ENCODE measurements at regions not wholly inside any gene's neighbourhood (a gene's known extent, or its start where the extent isn't known, plus 50 kb on each side); places are given as distances from the start of the nearest gene placed in this dataset.

DNA sequence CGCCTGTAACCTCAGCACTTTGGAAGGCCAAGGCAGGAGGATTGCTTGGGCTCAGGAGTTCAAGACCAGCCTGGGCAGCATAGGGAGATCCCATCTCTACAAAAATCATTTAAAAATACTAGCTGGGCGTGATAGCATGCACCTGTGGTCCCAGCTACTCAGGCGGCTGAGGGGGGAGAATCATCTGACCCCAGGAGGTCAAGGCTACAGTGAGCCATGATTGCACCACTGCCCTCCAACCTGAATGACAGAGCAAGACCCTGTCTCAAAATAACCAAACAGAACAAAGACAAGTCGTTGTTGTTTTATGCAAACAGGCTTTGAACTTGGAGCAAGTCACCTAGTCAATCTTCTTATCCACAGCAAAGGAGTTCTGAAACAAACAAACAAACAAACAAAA is 82.0 kb upstream of the AKAP13 start:
- TF ChIP-seq, protein P1, sequence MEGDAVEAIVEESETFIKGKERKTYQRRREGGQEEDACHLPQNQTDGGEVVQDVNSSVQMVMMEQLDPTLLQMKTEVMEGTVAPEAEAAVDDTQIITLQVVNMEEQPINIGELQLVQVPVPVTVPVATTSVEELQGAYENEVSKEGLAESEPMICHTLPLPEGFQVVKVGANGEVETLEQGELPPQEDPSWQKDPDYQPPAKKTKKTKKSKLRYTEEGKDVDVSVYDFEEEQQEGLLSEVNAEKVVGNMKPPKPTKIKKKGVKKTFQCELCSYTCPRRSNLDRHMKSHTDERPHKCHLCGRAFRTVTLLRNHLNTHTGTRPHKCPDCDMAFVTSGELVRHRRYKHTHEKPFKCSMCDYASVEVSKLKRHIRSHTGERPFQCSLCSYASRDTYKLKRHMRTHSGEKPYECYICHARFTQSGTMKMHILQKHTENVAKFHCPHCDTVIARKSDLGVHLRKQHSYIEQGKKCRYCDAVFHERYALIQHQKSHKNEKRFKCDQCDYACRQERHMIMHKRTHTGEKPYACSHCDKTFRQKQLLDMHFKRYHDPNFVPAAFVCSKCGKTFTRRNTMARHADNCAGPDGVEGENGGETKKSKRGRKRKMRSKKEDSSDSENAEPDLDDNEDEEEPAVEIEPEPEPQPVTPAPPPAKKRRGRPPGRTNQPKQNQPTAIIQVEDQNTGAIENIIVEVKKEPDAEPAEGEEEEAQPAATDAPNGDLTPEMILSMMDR (conservative IDR thresholded peaks at IDR 0.05; ENCODE audit: low read depth, low read length): no peak
- TF ChIP-seq EZH2 (IDR thresholded peaks at IDR 0.05; ENCODE audit: low read length, unreplicated experiment) (no peak), EZH2phosphoT487 (IDR thresholded peaks at IDR 0.05; ENCODE audit: borderline replicate concordance, low read length) (no peak)

Data from PC-3 (cell line).